ENCODE measurements at regions not wholly inside any gene's neighbourhood (a gene's known extent, or its start where the extent isn't known, plus 50 kb on each side); places are given as distances from the start of the nearest gene placed in this dataset.
A peak's percentile ranks its signal among the peaks of the same experiment; 100 is the strongest.
"Not testable (repeated sequence)": the region's sequence is repeated elsewhere in the genome, so short reads cannot be mapped to it uniquely, and the experiment has no call there.

- Histone ChIP-seq H3K9me3 (no peaks in the 10 kb centered on the region), H3K36me3 (no peaks in the 10 kb centered on the region), H3K27me3 (peaks cover 0 to 13% (median 0%) of the 10 kb centered on the region in 9 donors), H3K4me1 (no peaks in the 10 kb centered on the region), H3K27ac (no peak overlapping the region), H3K4me3 (no peak overlapping the region)
- ATAC-seq (no peak), DNase-seq (no peak)
- intact Hi-C loops (cut with DNase I): no loop called here
- no peak for TF ChIP-seq CTCF (IDR thresholded peaks at IDR 0.05)
- TF ChIP-seq POLR2A (IDR thresholded peaks at IDR 0.05): no peak
- WGBS, 4 donors: 43 to 48% (median 46%) methylated on average over 2 of the region's 2 CpGs
Measured at GRCh38 chr14:106652494-106652893, 1126.1 kb downstream of the TMEM121 start.

- H3K9me3 ChIP-seq: no peaks in the 10 kb centered on the region
- no peaks in the 10 kb centered on the region for H3K36me3 ChIP-seq
- no peak overlapping the region for H3K27ac ChIP-seq
- no peak for ATAC-seq
- intact Hi-C loops (cut with DNase I): no loop called here
- peak in 1 of 12 donors; percentile 17 for TF ChIP-seq CTCF (IDR thresholded peaks at IDR 0.05)
- no peak for TF ChIP-seq POLR2A (IDR thresholded peaks at IDR 0.05)
- peaks cover 0 to 23% (median 0%) of the 10 kb centered on the region in 9 donors for H3K27me3 ChIP-seq
- DNase-seq: no peak
- H3K4me3 ChIP-seq: no peak overlapping the region
- 60 to 64% (median 64%) methylated on average over 8 of the region's 8 CpGs for WGBS, 4 donors
- no peaks in the 10 kb centered on the region for H3K4me1 ChIP-seq
Measured at GRCh38 chr14:106657460-106657859, 1131.1 kb downstream of the TMEM121 start.

DNA sequence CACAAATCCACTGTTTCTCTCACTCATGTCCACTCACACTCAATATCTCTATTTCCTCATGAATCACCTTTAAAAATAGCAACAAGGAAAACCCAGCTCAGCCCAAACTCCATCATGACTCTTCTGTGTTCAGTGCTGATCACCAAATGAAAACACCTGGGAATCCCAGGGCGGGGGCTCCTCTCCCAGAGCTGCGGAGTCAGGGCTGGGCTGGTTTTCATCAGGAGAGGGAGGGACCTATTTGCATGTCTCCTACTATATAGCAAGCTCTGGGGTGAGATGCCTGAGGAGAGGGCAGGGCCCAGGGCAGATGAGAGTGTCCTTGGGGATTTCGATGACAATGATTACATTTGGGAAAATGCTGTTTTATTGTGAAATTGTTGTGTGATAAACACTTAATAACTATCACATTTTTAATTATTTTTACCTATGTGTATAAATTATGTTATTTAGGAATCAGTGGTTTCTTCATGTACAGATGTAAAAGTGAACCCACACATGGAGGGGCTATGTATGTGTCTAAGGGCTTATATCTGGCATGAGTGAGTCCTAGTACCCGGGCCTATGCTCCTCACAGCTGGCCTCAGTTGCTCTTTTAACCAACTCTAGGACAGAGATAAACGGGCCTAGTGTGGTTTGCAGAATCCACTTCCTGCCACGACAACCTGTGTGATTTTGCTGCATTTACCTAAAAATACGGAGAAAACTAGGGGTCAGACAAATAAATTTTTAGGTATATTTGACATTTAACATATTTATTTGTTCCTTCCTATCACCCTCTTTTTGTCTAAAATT is 1131.9 kb downstream of the TMEM121 start:
- intact Hi-C loops (cut with DNase I); H3K4me3 ChIP-seq; H3K4me1 ChIP-seq; ATAC-seq; H3K9me3 ChIP-seq; DNase-seq; H3K27ac ChIP-seq; H3K36me3 ChIP-seq: not testable (repeated sequence)
- H3K27me3 ChIP-seq: peaks cover 0 to 20% (median 0%) of the 10 kb centered on the region in 9 donors
- WGBS, 4 donors: 44 to 50% (median 45%) methylated on average over 7 of the region's 7 CpGs

DNA sequence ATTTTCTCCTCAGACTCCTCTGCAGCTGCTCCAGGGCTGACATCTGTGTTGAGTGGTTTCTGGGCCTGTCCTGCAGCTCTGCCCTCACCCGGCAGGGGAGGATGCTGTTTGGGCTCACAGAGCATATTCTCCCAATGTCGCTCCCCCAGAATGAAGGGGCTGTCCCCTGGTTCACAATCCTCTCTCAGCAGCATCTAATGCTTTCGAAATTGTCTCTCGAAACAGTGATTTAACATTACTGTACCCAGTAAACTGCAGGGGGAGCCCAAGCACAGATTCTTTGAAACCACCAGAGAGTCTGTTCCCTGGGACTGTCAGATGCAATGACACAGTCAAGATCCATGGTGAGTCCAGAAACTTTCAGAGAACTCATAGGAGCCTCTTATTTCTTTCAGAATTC is 1135.2 kb downstream of the TMEM121 start:
- intact Hi-C loops (cut with DNase I); H3K27ac ChIP-seq: not testable (repeated sequence)
- WGBS, 4 donors: 61 to 79% (median 64%) methylated on average over 4 of the region's 4 CpGs

More for the DNA sequence above, 1135.2 kb downstream of the TMEM121 start:
- ATAC-seq, H3K9me3 ChIP-seq, DNase-seq, H3K4me1 ChIP-seq, H3K36me3 ChIP-seq, H3K4me3 ChIP-seq: not testable (repeated sequence)
- H3K27me3 ChIP-seq: peaks cover 0 to 22% (median 0%) of the 10 kb centered on the region in 9 donors
- TF ChIP-seq CTCF (IDR thresholded peaks at IDR 0.05): peak in 5 of 12 donors; percentile 13 to 29 (median 25)

Measured in heart left ventricle (tissue), 16 donors.